GM10266 (cell line): ENCODE measurements at regions not wholly inside any gene's neighbourhood (a gene's known extent, or its start where the extent isn't known, plus 50 kb on each side); places are given as distances from the start of the nearest gene placed in this dataset.

Experiments
- DNase-seq: peaks from one replicate; pipeline ENCODE4 v3.0.0; 2012; ENCODE audit errors: extremely low spot score
- CTCF ChIP-seq: IDR thresholded peaks from 2 replicates; pipeline ENCODE4 v1.5.1; 2012; ENCODE audit warnings: mild to moderate bottlenecking, low read depth; ENCODE audit not compliant: control insufficient read depth, insufficient read depth; ENCODE audit errors: missing control alignments

- DNase-seq, result no peak
- TF ChIP-seq CTCF, result no peak
These were observed 787.6 kb downstream of the USP25 start for GRCh38 chr21:16517383-16517782.

GRCh38 chr21:16519036-16519435 lies 789.3 kb downstream of the USP25 start:
- TF ChIP-seq CTCF, result no peak
- no peak for DNase-seq

- DNase-seq, result no peak
- no peak for TF ChIP-seq CTCF
These were observed 789.9 kb downstream of the USP25 start for GRCh38 chr21:16519644-16520043.

GRCh38 chr21:16522548-16522947 lies 792.8 kb downstream of the USP25 start:
- no peak for DNase-seq
- TF ChIP-seq CTCF, result no peak

GRCh38 chr21:16530656-16531055 lies 800.9 kb downstream of the USP25 start:
- TF ChIP-seq CTCF, result no peak
- DNase-seq, result no peak

- no peak for TF ChIP-seq CTCF
- DNase-seq, result no peak
These were observed 803.1 kb downstream of the USP25 start for GRCh38 chr21:16532840-16533239.

GRCh38 chr21:16533692-16534407 lies 804.1 kb downstream of the USP25 start:
- no peak for TF ChIP-seq CTCF
- DNase-seq, result no peak
